ENCODE measurements at regions not wholly inside any gene's neighbourhood (a gene's known extent, or its start where the extent isn't known, plus 50 kb on each side); places are given as distances from the start of the nearest gene placed in this dataset.

GRCh38 chr5:73311291-73312110 is 137.1 kb downstream of the FOXD1 start:
- H3K79me1 ChIP-seq (ENCODE audit: insufficient read depth, low read depth, low read length, poor library complexity, severe bottlenecking), result no peaks in the 10 kb centered on the region
- peak; percentile 68 for DNase-seq
- no peak overlapping the region for H2BK120ac ChIP-seq (ENCODE audit: low read depth, low read length, poor library complexity, severe bottlenecking)
- no peak overlapping the region for H3K9ac ChIP-seq (ENCODE audit: extremely low read depth, insufficient read length, low read length)
- peaks cover 6% of the 10 kb centered on the region; the same call in 1 of the 2 replicates for H3K27me3 ChIP-seq (ENCODE audit: insufficient read depth, low read length)
- no peak for TF ChIP-seq CTCF (conservative IDR thresholded peaks at IDR 0.05)
- no peaks in the 10 kb centered on the region for H3K79me2 ChIP-seq (ENCODE audit: insufficient read depth, low read length)
- no peak overlapping the region for H3K23ac ChIP-seq (ENCODE audit: insufficient read length, low read depth, low read length)
- H2BK20ac ChIP-seq (ENCODE audit: low read depth, low read length, poor library complexity, severe bottlenecking), result no peak overlapping the region
- peaks cover 4% of the 10 kb centered on the region for H3K23me2 ChIP-seq (ENCODE audit: insufficient read length, low read depth, low read length, poor library complexity, severe bottlenecking)
- no peaks in the 10 kb centered on the region for H3K9me3 ChIP-seq (ENCODE audit: control insufficient read depth, low read depth, low read length)
- no peak overlapping the region for H2BK5ac ChIP-seq (ENCODE audit: insufficient read length, low read length)
- peak overlapping the region; percentile 35 to 42; a peak in 3 of 5 replicates for H3K4me3 Mint-ChIP-seq
- no peaks in the 10 kb centered on the region for H3K9me3 Mint-ChIP-seq
- H3K14ac ChIP-seq (ENCODE audit: insufficient read depth, low read length), result no peak overlapping the region; the same call in 1 of the 2 replicates
- H4K5ac ChIP-seq (ENCODE audit: insufficient read length, low read depth, low read length), result no peak overlapping the region
- H4K20me1 ChIP-seq (ENCODE audit: control insufficient read depth, insufficient read depth, insufficient read length), result no peaks in the 10 kb centered on the region
- no peak overlapping the region for H2AFZ ChIP-seq (ENCODE audit: low read length)
- no peak overlapping the region for H4K91ac ChIP-seq (ENCODE audit: insufficient read length, low read depth, low read length)
- no peak overlapping the region for H3K27ac Mint-ChIP-seq
- H3K4me1 Mint-ChIP-seq, result peaks cover 10 to 12% of the 10 kb centered on the region in 2 experiments
- no peak overlapping the region for H3K18ac ChIP-seq (ENCODE audit: insufficient read length, low read depth, low read length)
- peak overlapping the region; percentile 40 for H3K4me2 ChIP-seq (ENCODE audit: insufficient read depth, insufficient read length, low read length)
- no peak overlapping the region for H2BK15ac ChIP-seq (ENCODE audit: low read depth, low read length)
- H3K56ac ChIP-seq (ENCODE audit: insufficient read length, low read depth, low read length), result no peak overlapping the region
- H3K27me3 Mint-ChIP-seq (ENCODE audit: low read depth), result peaks cover 78% of the 10 kb centered on the region
- no peak overlapping the region for H3K27ac ChIP-seq (ENCODE audit: insufficient read length, low read depth, low read length)
- no peak overlapping the region for H3T11ph ChIP-seq (ENCODE audit: low read length)
- no peak overlapping the region for H2AK5ac ChIP-seq (ENCODE audit: insufficient read length, low read length)
- H4K8ac ChIP-seq (replicated peaks; ENCODE audit: insufficient read length, low read depth, low read length), result no peak overlapping the region
- no CpG with 5 or more reads among the region's 31 CpGs for WGBS (ENCODE audit: extremely low coverage, insufficient read length, low lambda C conversion rate)
- H3K4ac ChIP-seq (ENCODE audit: low read depth, low read length), result no peak overlapping the region
- no peak overlapping the region for H2BK12ac ChIP-seq (ENCODE audit: insufficient read length, low read depth, low read length)
- H3K36me3 Mint-ChIP-seq (ENCODE audit: insufficient read depth in 1 of 3, low read depth in 3 of 3), result no peaks in the 10 kb centered on the region
- no peaks in the 10 kb centered on the region; the same call in 1 of the 2 replicates for H3K4me1 ChIP-seq (ENCODE audit: insufficient read depth, low read length)

All from H9 (cell line).